ENCODE measurements at regions not wholly inside any gene's neighbourhood (a gene's known extent, or its start where the extent isn't known, plus 50 kb on each side); places are given as distances from the start of the nearest gene placed in this dataset.
"Not testable (repeated sequence)": the region's sequence is repeated elsewhere in the genome, so short reads cannot be mapped to it uniquely, and the experiment has no call there.

DNA sequence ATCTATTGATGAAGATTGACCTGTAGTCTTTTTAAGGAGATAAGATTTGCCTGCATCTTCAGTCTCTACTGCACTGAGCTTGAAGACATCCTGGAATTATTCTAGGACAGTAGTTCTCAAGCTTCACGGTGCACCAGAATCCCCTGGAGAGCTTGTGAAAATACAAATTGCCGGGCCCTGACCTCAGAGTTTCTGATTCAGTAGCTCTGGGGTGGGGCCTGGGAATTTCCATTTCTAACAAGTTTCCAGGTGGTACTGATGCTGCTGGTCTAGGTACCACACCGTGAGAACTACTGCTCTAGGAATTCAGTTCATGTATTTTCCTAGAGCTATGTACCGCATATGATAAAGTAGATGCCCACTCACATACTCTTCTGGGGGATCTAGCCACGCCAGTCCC lies 246.1 kb downstream of the HS3ST3B1 start:
- no peak for DNase-seq (ENCODE audit: low spot score)

DNA sequence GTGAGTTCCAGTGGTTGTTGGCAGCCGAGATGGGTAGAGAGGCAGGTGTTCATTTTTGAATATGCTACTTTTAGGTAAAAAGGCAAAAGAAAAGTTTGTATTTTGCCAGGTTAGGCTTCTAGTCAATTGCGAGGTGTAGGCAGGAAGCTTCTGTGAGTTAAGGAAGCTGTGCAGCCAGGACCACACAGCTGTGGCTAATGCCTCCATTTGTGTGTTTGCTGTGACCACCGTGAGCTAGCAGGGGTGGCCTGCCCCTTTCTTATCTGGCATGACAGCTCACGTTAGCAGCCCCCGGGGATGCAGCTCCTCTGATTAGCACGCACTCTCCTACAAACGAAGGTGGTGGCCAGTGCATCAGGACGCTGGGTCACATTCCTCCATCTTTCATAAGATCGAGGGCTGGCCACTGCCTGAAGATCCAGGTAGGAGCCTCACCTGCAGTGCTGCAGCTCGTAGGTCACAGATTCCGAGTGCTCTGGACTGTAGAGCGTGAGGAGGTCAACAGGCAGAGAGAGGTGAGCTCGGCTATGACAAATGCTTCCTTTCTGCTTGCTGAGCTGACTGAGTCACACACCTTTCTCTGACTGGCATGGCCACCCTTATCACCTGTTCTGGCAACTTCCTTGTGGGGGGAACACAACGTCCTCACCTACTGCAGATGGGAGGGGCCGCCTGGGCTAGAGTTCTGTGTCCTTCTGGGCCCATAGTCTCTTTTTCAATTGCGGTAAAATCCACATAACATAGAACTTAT lies 244.4 kb downstream of the HS3ST3B1 start:
- no peak for DNase-seq (ENCODE audit: low spot score)

- DNase-seq (ENCODE audit: low spot score), result no peak
Observed at GRCh38 chr17:14541714-14542113, 240.8 kb downstream of the HS3ST3B1 start.

- no peak for DNase-seq (ENCODE audit: low spot score)
Observed at GRCh38 chr17:14539801-14540200, 238.9 kb downstream of the HS3ST3B1 start.

DNA sequence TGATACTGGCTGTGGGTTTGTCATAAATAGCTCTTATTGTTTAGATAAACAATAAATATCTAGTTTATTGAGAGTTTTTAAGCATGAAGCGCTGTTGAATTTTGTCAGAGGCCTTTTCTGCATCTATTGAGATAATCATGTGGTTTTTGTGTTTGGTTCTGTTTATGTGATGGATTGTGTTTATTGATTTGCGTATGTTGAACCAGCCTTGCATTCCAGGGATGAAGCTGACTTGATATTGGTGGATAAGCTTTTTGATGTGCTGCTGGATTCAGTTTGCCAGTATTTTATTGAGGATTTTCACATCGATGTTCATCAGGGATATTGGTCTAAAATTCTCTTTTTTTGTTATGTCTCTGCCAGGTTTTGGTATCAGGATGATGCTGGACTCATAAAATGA lies 231.4 kb downstream of the HS3ST3B1 start:
- DNase-seq (ENCODE audit: low spot score), result not testable (repeated sequence)

DNA sequence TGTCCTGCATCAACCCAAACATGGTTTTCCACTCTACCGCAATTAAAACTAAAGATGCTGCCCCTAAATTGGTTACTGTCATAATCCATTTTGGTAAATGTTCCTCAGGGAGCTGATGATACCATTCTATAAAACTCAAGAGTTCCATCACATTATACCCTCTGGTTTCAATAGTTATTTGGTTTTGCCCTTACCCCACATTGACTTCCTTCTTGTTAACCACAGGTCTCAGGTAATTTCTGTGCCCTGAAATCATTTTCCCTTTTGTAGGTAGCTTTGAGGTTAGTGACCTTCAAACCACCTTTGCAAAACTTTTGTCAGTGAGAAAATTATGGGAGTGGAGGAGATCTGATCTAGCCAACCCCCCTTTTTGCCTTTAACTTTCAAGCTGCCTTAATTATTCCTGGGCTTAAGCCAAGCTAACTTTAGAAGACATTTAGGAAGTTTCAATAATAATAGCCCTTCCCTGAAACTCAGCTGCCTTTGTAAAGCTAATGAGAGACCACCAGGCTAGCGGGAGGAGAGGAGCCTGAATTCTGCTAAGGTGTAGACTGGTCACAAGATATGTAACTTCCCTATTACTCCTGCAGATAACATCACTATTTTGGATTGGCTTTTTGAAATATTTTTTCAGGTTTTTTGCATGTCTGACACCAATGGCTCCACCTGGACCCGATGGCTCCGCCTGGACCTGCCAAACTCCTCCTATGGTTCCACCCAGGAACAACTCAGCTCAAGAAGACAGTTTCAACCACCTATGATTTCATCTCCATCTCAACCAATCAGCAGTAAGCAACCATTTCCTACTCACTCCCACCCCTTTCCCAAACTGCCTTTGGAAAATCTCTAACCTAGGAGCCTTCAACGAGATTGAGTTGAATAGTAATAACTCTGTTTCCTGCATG lies 224.9 kb downstream of the HS3ST3B1 start:
- DNase-seq (ENCODE audit: low spot score), result no peak

DNA sequence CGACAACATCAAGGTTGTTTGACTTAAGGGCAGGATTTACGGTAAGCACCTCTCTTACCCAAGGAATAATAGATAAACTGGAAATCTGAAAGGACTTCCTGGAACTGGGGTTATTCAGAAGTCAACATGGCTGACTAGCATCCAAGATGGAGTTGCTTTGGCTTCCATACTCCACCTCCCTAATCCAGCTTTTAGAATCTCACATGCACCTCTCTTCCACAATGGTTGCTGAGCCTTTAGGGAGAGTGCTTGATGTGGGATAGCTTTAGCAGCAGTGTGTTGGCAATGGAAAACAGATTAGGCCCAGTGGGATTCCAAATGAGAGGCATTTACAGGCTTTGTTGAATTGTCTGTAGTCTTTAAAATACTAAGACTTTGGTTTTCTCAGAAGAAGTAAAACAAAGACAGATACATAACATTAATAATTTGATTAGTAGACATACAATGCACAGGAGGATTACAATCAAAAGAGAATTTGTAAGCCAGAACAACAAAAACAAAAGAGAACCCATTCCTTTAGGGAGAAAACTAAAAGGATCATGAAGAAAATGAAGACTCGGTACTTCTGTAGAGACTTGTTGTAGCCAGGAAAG lies 222.0 kb downstream of the HS3ST3B1 start:
- DNase-seq (ENCODE audit: low spot score), result no peak

DNA sequence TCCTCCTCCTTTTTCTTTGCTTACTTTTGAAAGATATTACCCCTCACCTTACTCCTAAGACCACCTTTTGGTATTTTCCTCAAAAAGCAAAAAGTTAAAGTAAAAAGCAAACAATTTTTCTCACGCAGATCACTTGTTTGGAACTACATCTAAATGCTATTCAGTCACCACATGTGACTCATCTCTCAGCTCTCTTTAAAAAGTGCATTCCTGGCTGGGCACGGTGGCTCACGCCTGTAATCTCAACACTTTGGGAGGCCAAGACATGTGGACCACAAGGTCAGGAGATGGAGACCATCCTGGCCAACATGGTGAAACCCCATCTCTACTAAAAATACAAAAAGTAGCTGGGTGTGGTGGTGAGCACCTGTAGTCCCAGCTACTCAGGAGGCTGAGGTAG lies 218.0 kb downstream of the HS3ST3B1 start:
- not testable (repeated sequence) for DNase-seq (ENCODE audit: low spot score)

GRCh38 chr17:14514973-14515372 lies 214.1 kb downstream of the HS3ST3B1 start:
- DNase-seq (ENCODE audit: low spot score), result no peak

DNA sequence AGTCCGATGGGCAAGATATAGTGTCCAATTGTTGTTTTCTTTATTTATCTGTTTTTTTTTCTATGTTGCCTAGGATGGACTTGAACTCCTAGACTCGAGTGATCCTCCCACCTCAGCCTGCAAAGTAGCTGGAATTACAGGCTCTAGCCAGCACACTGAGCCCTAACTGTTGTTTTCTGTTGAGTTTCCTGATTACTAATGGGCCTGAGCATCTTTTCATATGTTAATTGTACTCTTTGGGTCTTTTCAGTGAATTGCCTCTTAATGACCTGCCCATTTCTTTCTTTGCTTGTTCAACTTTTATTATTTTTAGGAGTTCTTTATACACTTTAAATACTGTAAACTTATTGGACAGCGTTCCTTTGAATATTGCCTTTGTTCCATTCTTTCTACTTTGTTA lies 213.0 kb downstream of the HS3ST3B1 start:
- no peak for DNase-seq (ENCODE audit: low spot score)

DNA sequence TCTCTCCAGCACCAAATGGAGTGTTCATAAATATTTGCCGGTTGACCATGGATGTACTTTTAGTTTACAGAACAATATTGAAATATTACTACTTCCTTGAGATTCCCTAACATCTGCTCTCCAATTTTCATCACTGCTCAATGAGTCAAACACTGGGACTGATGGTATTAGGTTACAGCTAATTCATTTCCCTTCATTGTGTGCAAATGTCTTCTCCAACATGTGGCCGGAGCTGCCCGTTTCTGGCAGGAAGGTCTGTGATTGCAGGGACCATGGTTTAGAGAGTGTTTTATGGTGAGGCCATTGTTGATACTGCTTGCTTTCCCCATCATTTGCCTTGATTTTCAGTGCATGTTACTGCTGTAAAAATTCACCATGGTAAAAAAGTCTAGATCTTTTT lies 209.3 kb downstream of the HS3ST3B1 start:
- DNase-seq (ENCODE audit: low spot score), result no peak

- no peak for DNase-seq (ENCODE audit: low spot score)
Observed at GRCh38 chr17:14508156-14508555, 207.3 kb downstream of the HS3ST3B1 start.

GRCh38 chr17:14506364-14506763 lies 205.5 kb downstream of the HS3ST3B1 start:
- no peak for DNase-seq (ENCODE audit: low spot score)

DNA sequence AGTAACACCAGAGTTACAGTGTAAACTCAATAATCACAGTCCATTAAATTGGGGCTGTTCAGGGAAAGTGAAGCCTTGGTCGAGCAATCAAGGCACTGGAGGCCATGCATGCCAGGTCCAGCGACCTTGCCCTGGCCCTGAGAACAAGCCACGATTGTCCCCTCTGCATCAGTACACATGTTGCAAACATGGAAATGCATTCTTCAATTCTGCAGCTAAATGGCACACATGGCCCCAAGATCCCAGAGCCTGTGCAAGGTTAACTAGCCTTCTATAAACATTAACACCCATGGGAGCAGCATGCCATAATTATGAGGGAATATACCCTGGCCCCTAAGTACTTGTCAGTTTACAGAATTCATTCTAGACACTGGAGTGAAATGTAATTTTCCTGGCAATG lies 204.7 kb downstream of the HS3ST3B1 start:
- no peak for DNase-seq (ENCODE audit: low spot score)

DNA sequence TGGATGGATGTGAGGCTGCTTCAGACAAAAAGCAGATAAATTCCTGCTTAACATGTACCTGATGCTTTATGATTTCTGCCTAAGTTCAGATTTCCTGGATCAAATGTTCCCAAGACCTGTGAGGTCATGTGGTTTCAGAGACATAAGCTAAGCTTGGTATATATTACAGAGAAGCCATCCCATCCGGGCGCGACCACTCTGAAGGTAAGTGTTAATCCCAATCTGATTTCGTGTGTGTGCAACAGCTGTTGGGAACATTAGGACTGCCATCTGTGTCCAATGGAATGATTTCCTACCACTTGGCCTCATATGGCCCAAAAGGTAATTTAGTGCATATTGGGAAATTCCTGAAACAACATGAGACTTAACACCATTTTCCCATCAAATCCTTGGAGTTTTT lies 199.1 kb downstream of the HS3ST3B1 start:
- no peak for DNase-seq (ENCODE audit: low spot score)

DNA sequence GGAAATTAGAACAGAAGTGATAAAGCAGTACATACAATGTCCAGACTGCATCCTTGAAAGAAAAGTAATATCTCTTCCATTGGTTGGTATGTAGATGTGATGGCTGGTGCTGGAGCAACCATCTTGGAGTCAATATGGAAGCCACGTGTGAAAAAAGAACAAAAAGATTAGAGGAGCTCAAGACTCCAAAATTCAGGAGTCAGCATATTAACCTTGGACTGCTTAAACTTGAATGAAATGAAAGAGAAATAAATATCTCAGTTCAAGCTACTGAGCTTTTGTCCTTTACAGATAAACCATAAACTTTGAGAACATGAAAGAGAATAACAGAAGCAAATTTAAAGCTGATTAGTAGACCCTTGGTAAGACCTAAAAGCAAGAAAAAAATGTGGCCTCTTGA lies 197.9 kb downstream of the HS3ST3B1 start:
- no peak for DNase-seq (ENCODE audit: low spot score)

GRCh38 chr17:14494161-14494560 lies 193.3 kb downstream of the HS3ST3B1 start:
- DNase-seq (ENCODE audit: low spot score), result no peak

GRCh38 chr17:14489986-14490385 lies 189.1 kb downstream of the HS3ST3B1 start:
- no peak for DNase-seq (ENCODE audit: low spot score)

DNA sequence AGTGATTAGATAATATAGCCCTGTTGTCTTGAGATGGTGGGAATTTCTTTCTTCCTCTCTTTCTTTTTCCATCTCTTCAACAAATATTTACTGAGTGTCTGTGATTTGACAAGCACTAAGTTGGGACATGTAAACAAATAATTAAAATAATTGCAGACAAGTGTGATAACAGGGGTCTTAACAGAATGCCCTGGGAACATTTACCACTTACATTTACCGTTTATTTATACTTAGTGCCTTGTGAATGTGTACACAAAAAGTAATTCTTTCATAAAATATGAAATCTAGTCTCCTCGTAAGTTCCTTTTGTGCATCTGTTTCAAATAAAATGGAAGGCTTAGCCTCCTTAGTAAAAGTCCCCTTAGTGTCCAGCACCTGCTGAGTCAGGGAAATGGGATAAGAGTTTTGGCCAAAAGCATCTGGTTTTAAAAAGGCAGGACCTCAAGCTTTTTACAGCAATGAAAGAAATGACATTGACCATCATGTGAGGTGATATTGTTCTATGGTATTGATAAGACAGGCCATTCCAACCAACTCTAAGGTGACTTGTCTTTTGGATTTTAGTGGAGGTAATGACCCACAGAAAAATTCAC lies 188.2 kb downstream of the HS3ST3B1 start:
- no peak for DNase-seq (ENCODE audit: low spot score)

- DNase-seq (ENCODE audit: low spot score), result no peak
Observed at GRCh38 chr17:14487068-14487467, 186.2 kb downstream of the HS3ST3B1 start.

DNA sequence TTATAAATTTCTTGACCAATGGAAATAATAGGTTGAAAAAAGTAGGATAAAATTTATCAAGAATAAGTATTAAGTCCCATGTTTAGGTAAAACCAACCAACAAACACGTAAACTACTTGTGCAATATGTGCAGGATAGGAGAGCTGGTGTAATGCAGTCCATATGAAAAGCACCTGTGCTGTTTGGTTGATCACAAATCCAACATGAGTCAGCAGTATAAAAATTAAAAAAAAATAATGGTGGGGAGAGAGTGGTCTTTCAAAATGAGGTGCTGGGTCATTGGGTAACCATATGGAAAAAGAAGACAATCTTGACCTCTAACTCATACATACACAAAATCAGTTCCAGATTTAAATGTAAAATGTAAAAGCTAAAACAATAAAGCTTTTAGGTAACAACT lies 181.8 kb downstream of the HS3ST3B1 start:
- DNase-seq (ENCODE audit: low spot score), result no peak

DNA sequence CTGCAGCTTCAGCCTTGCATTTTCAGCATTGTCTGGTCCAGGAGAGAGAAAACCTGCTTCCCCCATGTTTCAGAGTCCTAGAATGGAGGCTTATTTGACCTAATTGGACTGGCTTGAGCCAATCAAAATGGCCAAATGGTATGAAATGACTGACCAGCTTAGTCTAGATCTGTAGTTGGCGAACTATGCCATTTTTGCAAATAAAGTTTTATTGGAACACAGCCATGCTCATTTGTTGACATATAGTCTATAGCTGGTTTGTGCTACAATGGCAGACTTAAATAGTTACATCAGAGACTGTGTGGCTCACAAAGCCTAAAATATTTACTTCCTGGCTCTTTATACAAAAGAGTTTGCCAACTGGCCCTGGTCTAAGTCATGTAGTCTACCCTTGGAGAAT lies 180.8 kb downstream of the HS3ST3B1 start:
- DNase-seq (ENCODE audit: low spot score), result no peak

DNA sequence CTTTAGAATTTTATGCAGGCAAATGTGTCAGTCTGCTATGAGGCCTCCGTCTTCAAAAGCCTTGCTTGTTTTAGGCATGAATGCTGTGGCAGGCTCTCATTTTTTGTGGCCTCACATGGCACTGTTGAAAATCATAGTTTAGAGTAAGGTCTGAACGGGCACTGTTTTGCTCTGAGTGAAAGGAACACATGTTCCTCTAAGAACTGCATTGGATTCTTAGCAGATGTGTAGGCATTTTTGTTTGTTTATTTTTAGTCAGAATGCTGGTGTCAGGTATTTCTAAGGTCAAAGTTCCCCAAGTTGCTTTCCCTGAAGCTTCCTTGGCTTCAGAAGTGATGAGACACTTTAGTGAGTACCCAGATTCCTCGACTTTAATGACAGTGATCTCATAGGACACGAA lies 173.7 kb downstream of the HS3ST3B1 start:
- no peak for DNase-seq (ENCODE audit: low spot score)

All from activated CD4-positive, alpha-beta T cell treated with anti-CD3 and anti-CD28 coated beads, Interleukin-2, Interleukin-4, amounts not matched to agents 100 ng/mL and 50 ng/mL, durations not matched to agents 16 hours and 8 hours (primary cell).